Prostate gland (tissue), 2 donors: ENCODE measurements at regions not wholly inside any gene's neighbourhood (a gene's known extent, or its start where the extent isn't known, plus 50 kb on each side); places are given as distances from the start of the nearest gene placed in this dataset.

Experiments
- CTCF ChIP-seq, 4 experiments: fragments of 200-600 bp in 2 of 4; fragments of 450-650 bp in 2 of 4; sonication (generic) in 2 of 4; IDR thresholded peaks; 1 replicate in 3 of 4; 2 replicates in 1 of 4; pipeline ENCODE4 v1.5.1; 2016 to 2019; ENCODE audit warnings: antibody characterized with exemption in 4 of 4, mild to moderate bottlenecking in 2 of 4, moderate library complexity in 2 of 4
- POLR2A ChIP-seq: fragments of 450-650 bp; IDR thresholded peaks from one replicate; pipeline ENCODE4 v1.6.1; 2016; ENCODE audit warnings: antibody characterized with exemption, mild to moderate bottlenecking
- POLR2AphosphoS5 ChIP-seq: sonication (generic); formaldehyde crosslinking; IDR thresholded peaks from one replicate; pipeline ENCODE4 v1.6.1; 2017; ENCODE audit warnings: antibody characterized with exemption

GRCh38 chr13:76029706-76030105, 393.6 kb downstream of the LMO7 start:
- TF ChIP-seq CTCF (IDR thresholded peaks at IDR 0.05) (no peak), POLR2A (no peak), POLR2AphosphoS5 (no peak)
